ENCODE measurements at regions not wholly inside any gene's neighbourhood (a gene's known extent, or its start where the extent isn't known, plus 50 kb on each side); places are given as distances from the start of the nearest gene placed in this dataset.
"Not testable (repeated sequence)": the region's sequence is repeated elsewhere in the genome, so short reads cannot be mapped to it uniquely, and the experiment has no call there.

GRCh38 chr4:82124365-82124764, 249.4 kb downstream of the HNRNPD start:
- no peaks in the 10 kb centered on the region for H3K27me3 ChIP-seq (ENCODE audit: insufficient read depth, low read length)
- H3K4me3 ChIP-seq (ENCODE audit: low read length), result no peak overlapping the region
- H3K36me3 ChIP-seq (ENCODE audit: insufficient read depth, low read length), result no peaks in the 10 kb centered on the region
- WGBS, result 83% methylated on average over 4 of the region's 5 CpGs
- no peaks in the 10 kb centered on the region for H3K9me3 ChIP-seq (ENCODE audit: insufficient read depth, low read depth, low read length)
- H3K9ac ChIP-seq (ENCODE audit: low read depth, low read length), result no peak overlapping the region
- H3K4me1 ChIP-seq (ENCODE audit: insufficient read depth, low read length), result no peaks in the 10 kb centered on the region
- H3K27ac ChIP-seq (ENCODE audit: low read depth, low read length), result no peak overlapping the region

- H3K9me3 ChIP-seq (ENCODE audit: insufficient read depth, low read depth, low read length), result no peaks in the 10 kb centered on the region
- H3K36me3 ChIP-seq (ENCODE audit: insufficient read depth, low read length), result no peaks in the 10 kb centered on the region
- no peak overlapping the region for H3K4me3 ChIP-seq (ENCODE audit: low read length)
- no peak overlapping the region for H3K9ac ChIP-seq (ENCODE audit: low read depth, low read length)
- 67% methylated on average over 3 of the region's 3 CpGs for WGBS
- no peak overlapping the region for H3K27ac ChIP-seq (ENCODE audit: low read depth, low read length)
- H3K27me3 ChIP-seq (ENCODE audit: insufficient read depth, low read length), result no peaks in the 10 kb centered on the region
- no peaks in the 10 kb centered on the region for H3K4me1 ChIP-seq (ENCODE audit: insufficient read depth, low read length)
These were observed 249.9 kb downstream of the HNRNPD start for GRCh38 chr4:82123934-82124333.

GRCh38 chr4:82115183-82115582, 258.6 kb downstream of the HNRNPD start:
- not testable (repeated sequence) for H3K9ac ChIP-seq (ENCODE audit: low read depth, low read length); H3K27me3 ChIP-seq (ENCODE audit: insufficient read depth, low read length); H3K9me3 ChIP-seq (ENCODE audit: insufficient read depth, low read depth, low read length); H3K36me3 ChIP-seq (ENCODE audit: insufficient read depth, low read length); H3K27ac ChIP-seq (ENCODE audit: low read depth, low read length); H3K4me1 ChIP-seq (ENCODE audit: insufficient read depth, low read length); H3K4me3 ChIP-seq (ENCODE audit: low read length)
- WGBS, result 94% methylated on average over 1 of the region's 3 CpGs

- WGBS, result 100% methylated on average over 1 of the region's 2 CpGs
- H3K27ac ChIP-seq (ENCODE audit: low read depth, low read length), result no peak overlapping the region
- no peaks in the 10 kb centered on the region for H3K27me3 ChIP-seq (ENCODE audit: insufficient read depth, low read length)
- no peaks in the 10 kb centered on the region for H3K36me3 ChIP-seq (ENCODE audit: insufficient read depth, low read length)
- no peak overlapping the region for H3K4me3 ChIP-seq (ENCODE audit: low read length)
- H3K4me1 ChIP-seq (ENCODE audit: insufficient read depth, low read length), result no peaks in the 10 kb centered on the region
- no peaks in the 10 kb centered on the region for H3K9me3 ChIP-seq (ENCODE audit: insufficient read depth, low read depth, low read length)
- no peak overlapping the region for H3K9ac ChIP-seq (ENCODE audit: low read depth, low read length)
These were observed 265.3 kb downstream of the HNRNPD start for GRCh38 chr4:82108506-82108905.

- no peaks in the 10 kb centered on the region for H3K27me3 ChIP-seq (ENCODE audit: insufficient read depth, low read length)
- no peak overlapping the region for H3K9ac ChIP-seq (ENCODE audit: low read depth, low read length)
- no peaks in the 10 kb centered on the region for H3K9me3 ChIP-seq (ENCODE audit: insufficient read depth, low read depth, low read length)
- no peaks in the 10 kb centered on the region for H3K36me3 ChIP-seq (ENCODE audit: insufficient read depth, low read length)
- H3K4me3 ChIP-seq (ENCODE audit: low read length), result no peak overlapping the region
- 56% methylated on average over 1 of the region's 1 CpG for WGBS
- no peaks in the 10 kb centered on the region for H3K4me1 ChIP-seq (ENCODE audit: insufficient read depth, low read length)
- H3K27ac ChIP-seq (ENCODE audit: low read depth, low read length), result no peak overlapping the region
These were observed 269.2 kb downstream of the HNRNPD start for GRCh38 chr4:82104578-82104977.

GRCh38 chr4:82099928-82100579, 273.7 kb downstream of the HNRNPD start:
- Histone ChIP-seq H3K27me3 (ENCODE audit: insufficient read depth, low read length) (no peaks in the 10 kb centered on the region), H3K4me1 (ENCODE audit: insufficient read depth, low read length) (no peaks in the 10 kb centered on the region), H3K27ac (ENCODE audit: low read depth, low read length) (no peak overlapping the region), H3K9me3 (ENCODE audit: insufficient read depth, low read depth, low read length) (no peaks in the 10 kb centered on the region), H3K36me3 (ENCODE audit: insufficient read depth, low read length) (no peaks in the 10 kb centered on the region), H3K4me3 (ENCODE audit: low read length) (no peak overlapping the region), H3K9ac (ENCODE audit: low read depth, low read length) (no peak overlapping the region)
- WGBS, result 95% methylated on average over 5 of the region's 6 CpGs

GRCh38 chr4:82097504-82097903, 276.3 kb downstream of the HNRNPD start:
- no peak overlapping the region for H3K4me3 ChIP-seq (ENCODE audit: low read length)
- no peaks in the 10 kb centered on the region for H3K27me3 ChIP-seq (ENCODE audit: insufficient read depth, low read length)
- H3K27ac ChIP-seq (ENCODE audit: low read depth, low read length), result no peak overlapping the region
- no peaks in the 10 kb centered on the region for H3K4me1 ChIP-seq (ENCODE audit: insufficient read depth, low read length)
- H3K9me3 ChIP-seq (ENCODE audit: insufficient read depth, low read depth, low read length), result no peaks in the 10 kb centered on the region
- WGBS, result 81% methylated on average over 3 of the region's 3 CpGs
- H3K9ac ChIP-seq (ENCODE audit: low read depth, low read length), result no peak overlapping the region
- no peaks in the 10 kb centered on the region for H3K36me3 ChIP-seq (ENCODE audit: insufficient read depth, low read length)

- Histone ChIP-seq H3K27me3 (ENCODE audit: insufficient read depth, low read length) (no peaks in the 10 kb centered on the region), H3K27ac (ENCODE audit: low read depth, low read length) (no peak overlapping the region), H3K36me3 (ENCODE audit: insufficient read depth, low read length) (no peaks in the 10 kb centered on the region), H3K9me3 (ENCODE audit: insufficient read depth, low read depth, low read length) (no peaks in the 10 kb centered on the region), H3K9ac (ENCODE audit: low read depth, low read length) (no peak overlapping the region), H3K4me1 (ENCODE audit: insufficient read depth, low read length) (no peaks in the 10 kb centered on the region), H3K4me3 (ENCODE audit: low read length) (no peak overlapping the region)
- 92% methylated on average over 2 of the region's 2 CpGs for WGBS
These were observed 283.1 kb downstream of the HNRNPD start for GRCh38 chr4:82090717-82091116.

GRCh38 chr4:82084747-82085146, 289.0 kb downstream of the HNRNPD start:
- no peak overlapping the region for H3K4me3 ChIP-seq (ENCODE audit: low read length)

GRCh38 chr4:82077471-82077995, 296.3 kb downstream of the HNRNPD start:
- not testable (repeated sequence) for H3K36me3 ChIP-seq (ENCODE audit: insufficient read depth, low read length); H3K27ac ChIP-seq (ENCODE audit: low read depth, low read length)
- WGBS, result 87% methylated on average over 28 of the region's 31 CpGs

More at GRCh38 chr4:82084747-82085146, 289.0 kb downstream of the HNRNPD start:
- Histone ChIP-seq H3K4me1 (ENCODE audit: insufficient read depth, low read length) (no peaks in the 10 kb centered on the region), H3K9ac (ENCODE audit: low read depth, low read length) (no peak overlapping the region), H3K9me3 (ENCODE audit: insufficient read depth, low read depth, low read length) (no peaks in the 10 kb centered on the region), H3K27ac (ENCODE audit: low read depth, low read length) (no peak overlapping the region), H3K27me3 (ENCODE audit: insufficient read depth, low read length) (no peaks in the 10 kb centered on the region), H3K36me3 (ENCODE audit: insufficient read depth, low read length) (no peaks in the 10 kb centered on the region)
- no CpG with 5 or more reads among the region's 1 CpG for WGBS

GRCh38 chr4:82076809-82077208, 297.0 kb downstream of the HNRNPD start:
- Histone ChIP-seq H3K4me3 (ENCODE audit: low read length) (no peak overlapping the region), H3K27ac (ENCODE audit: low read depth, low read length) (no peak overlapping the region), H3K4me1 (ENCODE audit: insufficient read depth, low read length) (no peaks in the 10 kb centered on the region), H3K9ac (ENCODE audit: low read depth, low read length) (no peak overlapping the region), H3K27me3 (ENCODE audit: insufficient read depth, low read length) (no peaks in the 10 kb centered on the region), H3K36me3 (ENCODE audit: insufficient read depth, low read length) (no peaks in the 10 kb centered on the region), H3K9me3 (ENCODE audit: insufficient read depth, low read depth, low read length) (no peaks in the 10 kb centered on the region)
- WGBS, result 92% methylated on average over 6 of the region's 8 CpGs

More at GRCh38 chr4:82077471-82077995, 296.3 kb downstream of the HNRNPD start:
- not testable (repeated sequence) for H3K9me3 ChIP-seq (ENCODE audit: insufficient read depth, low read depth, low read length); H3K9ac ChIP-seq (ENCODE audit: low read depth, low read length); H3K4me3 ChIP-seq (ENCODE audit: low read length); H3K27me3 ChIP-seq (ENCODE audit: insufficient read depth, low read length); H3K4me1 ChIP-seq (ENCODE audit: insufficient read depth, low read length)

GRCh38 chr4:82076359-82076758, 297.4 kb downstream of the HNRNPD start:
- no peak overlapping the region for H3K27ac ChIP-seq (ENCODE audit: low read depth, low read length)
- no peak overlapping the region for H3K9ac ChIP-seq (ENCODE audit: low read depth, low read length)
- H3K9me3 ChIP-seq (ENCODE audit: insufficient read depth, low read depth, low read length), result no peaks in the 10 kb centered on the region
- no peaks in the 10 kb centered on the region for H3K4me1 ChIP-seq (ENCODE audit: insufficient read depth, low read length)
- WGBS, result 86% methylated on average over 1 of the region's 1 CpG
- H3K36me3 ChIP-seq (ENCODE audit: insufficient read depth, low read length), result no peaks in the 10 kb centered on the region
- H3K27me3 ChIP-seq (ENCODE audit: insufficient read depth, low read length), result no peaks in the 10 kb centered on the region
- no peak overlapping the region for H3K4me3 ChIP-seq (ENCODE audit: low read length)

Data from HUES64 (cell line).